Stimulated activated CD8-positive, alpha-beta memory T cell treated with anti-CD3 and anti-CD28 coated beads, Interleukin-4, amount 100 ng/mL, for 48 hours (primary cell): ENCODE measurements at regions not wholly inside any gene's neighbourhood (a gene's known extent, or its start where the extent isn't known, plus 50 kb on each side); places are given as distances from the start of the nearest gene placed in this dataset.

Experiments used
- DNase-seq: peaks from one replicate; pipeline ENCODE4 v3.0.0-alpha.2; 2020

GRCh38 chr12:24600551-24600950 lies 348.4 kb downstream of the BCAT1 start:
- DNase-seq: no peak

DNA sequence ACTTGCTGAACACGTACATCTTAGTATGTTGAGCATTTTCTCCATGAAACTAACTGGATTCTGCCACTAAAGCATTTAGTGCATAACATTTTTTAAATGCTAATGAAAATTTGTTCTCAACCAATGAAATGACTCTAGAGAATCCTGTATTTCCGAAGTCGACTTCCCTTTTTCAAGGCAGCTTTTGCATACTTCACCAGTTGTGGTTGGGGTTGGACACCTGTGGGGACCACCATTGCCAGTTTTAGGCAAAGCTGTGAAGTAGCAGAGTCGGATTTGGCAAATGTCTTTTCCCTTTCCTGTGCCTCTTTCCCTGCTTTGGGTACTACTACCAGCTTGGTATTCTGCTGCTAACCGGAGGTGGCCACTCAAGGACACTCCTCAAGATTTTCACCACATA lies 349.2 kb downstream of the BCAT1 start:
- no peak for DNase-seq

DNA sequence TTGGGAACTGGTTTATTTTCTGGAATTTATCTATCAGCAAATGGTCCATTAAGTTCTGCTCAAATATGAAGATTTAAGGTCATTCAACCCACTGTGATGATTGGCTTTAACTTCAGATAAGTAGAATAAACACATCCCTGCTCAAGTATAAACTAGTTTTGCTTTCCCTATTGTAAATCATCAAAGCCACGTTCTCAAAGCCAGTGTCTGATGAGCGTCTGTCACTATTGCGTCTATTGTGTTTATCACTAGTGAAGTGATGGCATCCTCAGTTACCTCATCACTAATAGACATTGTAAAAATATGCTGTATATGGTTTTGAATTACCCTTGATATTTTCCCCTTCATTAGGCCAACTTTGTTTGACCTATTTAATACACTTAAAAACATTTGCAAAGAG lies 351.3 kb downstream of the BCAT1 start:
- no peak for DNase-seq

- no peak for DNase-seq
These were observed 352.0 kb downstream of the BCAT1 start for GRCh38 chr12:24596768-24597388.

GRCh38 chr12:24595652-24596235 lies 353.2 kb downstream of the BCAT1 start:
- no peak for DNase-seq

DNA sequence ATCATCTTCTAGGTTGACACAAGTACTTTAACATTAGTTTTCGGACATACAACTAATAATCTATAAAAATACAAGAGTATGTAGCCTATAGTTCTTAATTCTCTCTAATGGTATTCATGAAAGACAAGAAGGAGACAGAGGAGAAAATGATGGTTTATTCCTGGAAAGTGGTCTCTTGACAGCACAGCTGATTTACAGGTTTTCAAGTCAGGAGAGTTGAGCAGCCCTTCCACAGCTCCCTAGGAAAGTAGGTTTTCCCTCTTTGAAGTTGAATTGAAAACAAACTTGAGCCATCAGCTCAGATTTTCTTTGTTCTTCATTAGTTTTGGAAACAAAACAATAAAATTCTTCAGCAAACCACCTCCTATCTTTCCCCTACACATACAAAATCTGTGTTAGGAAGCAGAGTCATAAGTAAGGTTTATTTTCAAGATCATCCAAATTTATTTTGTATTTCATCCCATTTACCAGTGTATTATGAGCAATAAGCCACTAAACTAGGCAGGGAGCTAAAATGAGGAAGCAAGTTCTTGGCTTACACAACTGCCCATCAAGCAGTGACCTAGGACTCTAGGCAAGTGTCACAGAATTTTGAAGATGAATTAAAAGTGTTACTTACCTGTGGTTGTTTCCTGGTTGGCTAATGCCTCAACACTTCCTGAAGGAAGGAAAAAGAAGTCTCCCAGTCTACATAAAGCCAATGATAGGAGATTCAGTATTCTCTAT lies 357.0 kb downstream of the BCAT1 start:
- no peak for DNase-seq

DNA sequence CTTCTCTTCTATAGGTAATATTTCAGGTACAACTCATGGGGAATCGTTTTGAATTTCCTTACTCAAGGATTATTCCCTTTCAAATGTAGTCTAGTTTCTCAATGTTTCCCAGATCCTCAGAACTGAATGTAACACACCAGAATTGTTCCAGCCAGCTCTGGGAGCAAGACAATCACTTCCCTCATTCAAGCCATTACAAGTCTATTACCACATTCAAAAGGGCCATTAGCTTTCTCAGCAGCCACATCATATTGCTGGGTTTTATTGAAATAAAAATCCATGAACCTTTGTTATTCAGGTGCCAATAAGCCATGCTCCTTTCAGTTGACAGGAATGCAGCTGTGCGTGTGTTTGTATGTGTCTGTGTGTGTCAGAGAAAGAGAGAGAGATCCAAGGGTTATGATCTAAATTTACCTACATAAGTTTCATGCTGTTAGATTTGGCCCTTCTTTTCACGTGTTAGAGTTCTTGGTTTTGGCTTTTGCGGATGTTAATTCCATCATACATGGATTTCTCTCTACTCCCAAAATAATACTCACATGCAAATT lies 357.7 kb downstream of the BCAT1 start:
- no peak for DNase-seq

DNA sequence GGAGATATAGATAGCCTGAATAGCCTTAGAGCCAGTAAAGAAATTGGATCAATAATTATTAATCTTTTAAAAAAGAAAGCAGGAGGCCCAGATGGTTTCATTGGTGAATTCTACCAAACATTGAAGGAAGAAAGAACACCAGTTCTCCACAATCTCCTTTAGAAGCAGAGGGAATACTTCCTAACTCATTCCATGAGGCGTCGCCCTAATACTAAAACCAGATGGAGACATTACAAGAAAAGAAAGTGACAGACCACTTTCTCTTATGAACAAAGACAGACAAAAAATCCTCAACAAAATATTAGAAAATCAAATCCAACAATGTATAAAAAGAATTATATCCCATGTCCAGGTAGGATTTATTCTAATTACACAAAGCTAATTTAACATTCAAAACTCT lies 362.6 kb downstream of the BCAT1 start:
- no peak for DNase-seq

DNA sequence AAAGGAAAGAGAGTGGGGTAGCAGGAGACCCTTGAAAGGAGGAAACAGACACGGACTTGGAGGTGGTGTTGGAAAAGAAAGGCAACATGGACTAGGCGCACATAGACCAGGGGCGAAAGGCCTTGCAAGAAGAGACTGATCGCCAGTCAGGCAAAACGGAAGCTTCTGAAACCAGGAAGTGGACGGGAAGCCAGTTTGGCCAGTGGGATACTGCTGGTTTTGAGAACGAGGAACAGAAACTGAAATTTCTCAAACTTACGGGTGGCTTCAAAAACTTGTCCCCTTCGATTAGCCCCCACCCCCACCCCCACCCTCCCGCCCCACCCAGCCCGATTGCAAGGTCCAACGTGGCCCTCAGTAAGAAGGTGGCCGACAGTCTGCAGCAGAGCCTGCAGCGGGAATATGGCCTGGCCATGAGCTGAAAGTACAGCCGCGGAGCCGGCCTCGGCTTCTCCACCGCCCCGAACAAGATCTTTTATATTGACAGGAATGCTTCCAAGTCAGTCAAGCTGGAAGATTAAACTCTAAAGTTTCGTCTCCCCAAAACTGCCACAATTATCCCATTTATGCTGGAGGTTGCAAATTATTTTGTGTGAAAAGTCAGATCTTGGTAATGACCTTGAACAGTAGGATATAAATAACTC lies 364.7 kb downstream of the BCAT1 start:
- no peak for DNase-seq

DNA sequence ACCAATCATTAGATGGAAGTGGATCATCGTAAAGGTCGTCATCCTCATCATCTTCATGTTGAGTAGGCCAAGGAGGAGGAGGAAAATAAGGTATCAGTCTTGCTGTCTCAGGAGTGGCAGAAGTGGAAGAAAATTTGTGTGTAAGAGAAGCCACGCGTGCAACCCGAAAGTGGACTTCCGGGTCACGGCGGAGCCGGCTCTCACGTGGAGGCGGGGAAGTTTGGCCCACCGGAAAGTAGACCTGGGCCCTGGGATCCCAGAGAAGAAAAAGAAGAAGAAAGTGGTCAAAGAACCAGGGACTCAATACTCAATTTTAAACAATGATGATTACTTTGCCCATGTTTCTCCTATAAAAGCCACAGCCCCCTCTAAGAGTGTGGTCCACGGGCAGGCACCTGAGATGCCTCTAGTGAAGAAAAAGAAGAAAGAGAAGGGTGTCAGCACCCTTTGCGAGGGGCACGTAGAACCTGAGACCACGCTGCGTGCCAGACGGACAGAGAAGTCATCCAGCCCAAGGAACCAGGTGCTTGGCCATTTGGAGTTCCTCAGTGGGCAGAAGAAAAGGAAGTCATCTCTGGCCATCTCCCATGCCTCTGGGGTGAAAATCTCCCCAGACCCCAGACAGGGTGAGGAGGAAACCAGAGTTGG lies 365.8 kb downstream of the BCAT1 start:
- DNase-seq: no peak

GRCh38 chr12:24574538-24574937 lies 374.4 kb downstream of the BCAT1 start:
- DNase-seq: no peak

GRCh38 chr12:24573621-24574020 lies 375.3 kb downstream of the BCAT1 start:
- DNase-seq: no peak

- no peak for DNase-seq
These were observed 383.6 kb downstream of the BCAT1 start for GRCh38 chr12:24565300-24565699.

- no peak for DNase-seq
These were observed 386.0 kb downstream of the BCAT1 start for GRCh38 chr12:24562771-24563431.

- peak; percentile 30 for DNase-seq
These were observed 386.8 kb downstream of the BCAT1 start for GRCh38 chr12:24561882-24562770.

DNA sequence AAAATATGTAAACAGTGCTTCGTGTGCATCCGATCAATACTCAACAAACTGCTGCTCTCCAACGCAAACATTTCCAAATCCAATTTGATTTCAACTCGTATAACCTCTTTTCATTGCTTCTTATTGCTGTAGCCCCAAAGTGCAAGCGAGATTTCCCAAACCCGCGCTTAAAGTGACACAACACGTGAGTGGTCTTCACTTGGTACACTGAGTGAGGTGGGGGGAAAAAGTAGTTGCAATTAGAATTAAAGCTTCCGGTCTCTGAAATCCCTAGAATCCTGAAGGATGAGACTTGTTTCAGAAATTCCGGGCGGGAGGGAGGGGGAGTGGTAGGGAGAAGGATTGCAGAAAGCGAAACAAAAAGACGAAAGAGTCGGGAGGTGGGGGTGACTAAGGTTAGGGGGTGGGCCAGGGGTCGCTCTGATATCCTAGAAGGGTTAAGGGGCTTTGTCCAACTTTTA lies 387.5 kb downstream of the BCAT1 start:
- no peak for DNase-seq

DNA sequence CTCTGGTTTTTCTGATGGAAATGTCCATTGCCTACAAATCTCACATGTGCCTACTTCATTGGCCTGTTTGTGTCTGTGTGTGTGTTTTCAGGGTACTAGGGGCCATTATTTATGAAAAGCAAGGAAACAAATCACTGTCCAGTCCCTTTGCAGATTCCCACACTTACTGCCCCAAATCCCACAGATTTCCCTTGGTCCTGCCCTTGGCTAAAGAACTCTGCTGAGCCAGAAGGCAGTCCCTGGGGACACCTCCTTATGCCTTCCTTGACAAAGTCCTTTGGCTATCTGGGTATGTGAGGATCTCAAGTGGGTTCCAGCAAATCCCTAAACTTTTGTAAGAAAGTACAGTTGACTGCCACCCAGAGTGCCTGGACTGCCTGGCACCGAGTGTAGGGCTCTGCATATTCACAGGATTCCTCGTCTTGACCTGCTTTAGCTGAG lies 388.1 kb downstream of the BCAT1 start:
- no peak for DNase-seq

GRCh38 chr12:24560192-24560775 lies 388.6 kb downstream of the BCAT1 start:
- no peak for DNase-seq

- DNase-seq: no peak
These were observed 391.2 kb downstream of the BCAT1 start for GRCh38 chr12:24557738-24558137.

GRCh38 chr12:24555730-24556129 lies 393.2 kb downstream of the BCAT1 start:
- no peak for DNase-seq
